ENCODE measurements at regions not wholly inside any gene's neighbourhood (a gene's known extent, or its start where the extent isn't known, plus 50 kb on each side); places are given as distances from the start of the nearest gene placed in this dataset.

GRCh38 chr13:65656740-65657329, 1573.3 kb downstream of the PCDH9 start:
- H3K9me3 Mint-ChIP-seq: no peaks in the 10 kb centered on the region
- H3K4me1 Mint-ChIP-seq: no peaks in the 10 kb centered on the region
- TF ChIP-seq, protein P1, sequence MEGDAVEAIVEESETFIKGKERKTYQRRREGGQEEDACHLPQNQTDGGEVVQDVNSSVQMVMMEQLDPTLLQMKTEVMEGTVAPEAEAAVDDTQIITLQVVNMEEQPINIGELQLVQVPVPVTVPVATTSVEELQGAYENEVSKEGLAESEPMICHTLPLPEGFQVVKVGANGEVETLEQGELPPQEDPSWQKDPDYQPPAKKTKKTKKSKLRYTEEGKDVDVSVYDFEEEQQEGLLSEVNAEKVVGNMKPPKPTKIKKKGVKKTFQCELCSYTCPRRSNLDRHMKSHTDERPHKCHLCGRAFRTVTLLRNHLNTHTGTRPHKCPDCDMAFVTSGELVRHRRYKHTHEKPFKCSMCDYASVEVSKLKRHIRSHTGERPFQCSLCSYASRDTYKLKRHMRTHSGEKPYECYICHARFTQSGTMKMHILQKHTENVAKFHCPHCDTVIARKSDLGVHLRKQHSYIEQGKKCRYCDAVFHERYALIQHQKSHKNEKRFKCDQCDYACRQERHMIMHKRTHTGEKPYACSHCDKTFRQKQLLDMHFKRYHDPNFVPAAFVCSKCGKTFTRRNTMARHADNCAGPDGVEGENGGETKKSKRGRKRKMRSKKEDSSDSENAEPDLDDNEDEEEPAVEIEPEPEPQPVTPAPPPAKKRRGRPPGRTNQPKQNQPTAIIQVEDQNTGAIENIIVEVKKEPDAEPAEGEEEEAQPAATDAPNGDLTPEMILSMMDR (conservative IDR thresholded peaks at IDR 0.05): peak; percentile 61

More at GRCh38 chr13:65656740-65657329, 1573.3 kb downstream of the PCDH9 start:
- Histone ChIP-seq H4K20me1 (ENCODE audit: control insufficient read depth, insufficient read depth, insufficient read length) (no peaks in the 10 kb centered on the region), H2BK120ac (ENCODE audit: low read depth, low read length, poor library complexity, severe bottlenecking) (no peak overlapping the region), H2BK5ac (ENCODE audit: insufficient read length, low read length) (no peak overlapping the region), H3K23ac (ENCODE audit: insufficient read length, low read depth, low read length) (no peak overlapping the region), H2BK12ac (ENCODE audit: insufficient read length, low read depth, low read length) (no peak overlapping the region), H3K27me3 (ENCODE audit: insufficient read depth, low read length) (no peaks in the 10 kb centered on the region), H3K79me1 (ENCODE audit: insufficient read depth, low read depth, low read length, poor library complexity, severe bottlenecking) (no peaks in the 10 kb centered on the region), H2BK15ac (ENCODE audit: low read depth, low read length) (no peak overlapping the region), H3K23me2 (ENCODE audit: insufficient read length, low read depth, low read length, poor library complexity, severe bottlenecking) (no peaks in the 10 kb centered on the region), H3K56ac (ENCODE audit: insufficient read length, low read depth, low read length) (no peak overlapping the region), H3K18ac (ENCODE audit: insufficient read length, low read depth, low read length) (no peak overlapping the region), H4K5ac (ENCODE audit: insufficient read length, low read depth, low read length) (no peak overlapping the region), H3K14ac (ENCODE audit: insufficient read depth, low read length) (no peak overlapping the region), H3K4me2 (ENCODE audit: insufficient read depth, insufficient read length, low read length) (no peak overlapping the region), H2AFZ (ENCODE audit: low read length) (no peak overlapping the region), H3K4me1 (ENCODE audit: insufficient read depth, low read length) (no peaks in the 10 kb centered on the region), H4K91ac (ENCODE audit: insufficient read length, low read depth, low read length) (no peak overlapping the region), H3K9me3 (ENCODE audit: control insufficient read depth, low read depth, low read length) (no peaks in the 10 kb centered on the region), H3K27ac (ENCODE audit: insufficient read length, low read depth, low read length) (no peak overlapping the region), H2AK5ac (ENCODE audit: insufficient read length, low read length) (no peak overlapping the region), H4K8ac (replicated peaks; ENCODE audit: insufficient read length, low read depth, low read length) (no peak overlapping the region), H3K4ac (ENCODE audit: low read depth, low read length) (no peak overlapping the region), H2BK20ac (ENCODE audit: low read depth, low read length, poor library complexity, severe bottlenecking) (no peak overlapping the region), H3K9ac (ENCODE audit: extremely low read depth, insufficient read length, low read length) (no peak overlapping the region), H3K79me2 (ENCODE audit: insufficient read depth, low read length) (no peaks in the 10 kb centered on the region), H3T11ph (ENCODE audit: low read length) (no peak overlapping the region)
- no peaks in the 10 kb centered on the region for H3K36me3 Mint-ChIP-seq (ENCODE audit: insufficient read depth in 1 of 3, low read depth in 3 of 3)
- no peak overlapping the region for H3K4me3 Mint-ChIP-seq
- H3K27ac Mint-ChIP-seq: no peak overlapping the region
- DNase-seq: no peak
- no CpG with 5 or more reads among the region's 1 CpG for WGBS (ENCODE audit: extremely low coverage, insufficient read length, low lambda C conversion rate)
- H3K27me3 Mint-ChIP-seq (ENCODE audit: low read depth): no peaks in the 10 kb centered on the region; the same call in 1 of the 2 replicates
